Left cardiac atrium (tissue), 4 donors: ENCODE measurements at regions not wholly inside any gene's neighbourhood (a gene's known extent, or its start where the extent isn't known, plus 50 kb on each side); places are given as distances from the start of the nearest gene placed in this dataset.

Experiments
- ATAC-seq, 2 donors: fragments of 200-7000 bp; cut with Tn5 transposase; one replicate each; pipeline ENCODE4 v1.9.1; 2020; ENCODE audit warnings: mild to moderate bottlenecking in 2 of 2, moderate library complexity in 2 of 2
- DNase-seq: peaks from one replicate; pipeline ENCODE4 v3.0.0-alpha.2; 2020
- intact Hi-C, 2 donors: fragments of 100-400 bp; cut with DNase I; formaldehyde crosslinking; loops; one replicate each; pipeline versions ENCODE4 v1.14.1 to v1.15.1; 2022 to 2023
- donor health status: DM: no; HTN: yes; CAD: no.
- donor health status: DM: no; HTN: yes; CAD: no; lungs with severe emphysema.
- donor health status: DM: yes; HTN: yes; CAD: no.
- donor health status: Dilated cardiomyopathy.

DNA sequence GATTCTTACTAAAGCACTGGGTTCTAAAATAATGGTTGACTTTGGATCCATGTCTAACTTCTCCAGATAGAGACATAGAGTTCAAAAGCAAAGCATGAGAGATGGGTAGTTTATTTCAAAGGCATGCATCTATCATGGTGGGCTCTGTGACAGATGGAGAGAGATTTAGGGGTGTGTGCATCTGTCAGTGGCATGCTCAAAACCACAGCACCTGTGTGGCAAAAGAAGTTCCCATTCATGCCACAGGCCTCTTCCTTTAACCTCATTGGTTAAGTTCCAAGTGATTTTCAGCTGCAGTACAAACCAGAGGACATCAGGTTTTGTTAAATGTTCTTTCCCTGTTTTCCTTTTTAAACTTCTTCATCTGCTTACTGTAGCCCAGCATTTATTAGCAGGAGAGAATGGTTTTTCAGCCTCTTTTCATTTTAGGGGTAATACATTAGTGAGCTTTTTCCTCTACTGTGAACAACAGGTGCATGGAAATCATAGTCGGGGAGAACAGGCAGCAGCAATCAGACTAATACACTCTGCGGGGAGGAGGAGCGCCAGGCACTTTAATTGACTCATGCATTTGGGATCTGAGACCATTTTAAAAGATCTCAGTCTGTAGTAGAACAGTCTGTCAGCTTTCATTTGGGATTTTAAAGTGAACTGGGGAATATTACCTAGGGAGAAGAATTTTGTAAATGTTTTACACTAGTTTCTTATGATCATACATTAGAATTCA, 52.4 kb upstream of the UPP2 start:
- DNase-seq, result no peak

DNA sequence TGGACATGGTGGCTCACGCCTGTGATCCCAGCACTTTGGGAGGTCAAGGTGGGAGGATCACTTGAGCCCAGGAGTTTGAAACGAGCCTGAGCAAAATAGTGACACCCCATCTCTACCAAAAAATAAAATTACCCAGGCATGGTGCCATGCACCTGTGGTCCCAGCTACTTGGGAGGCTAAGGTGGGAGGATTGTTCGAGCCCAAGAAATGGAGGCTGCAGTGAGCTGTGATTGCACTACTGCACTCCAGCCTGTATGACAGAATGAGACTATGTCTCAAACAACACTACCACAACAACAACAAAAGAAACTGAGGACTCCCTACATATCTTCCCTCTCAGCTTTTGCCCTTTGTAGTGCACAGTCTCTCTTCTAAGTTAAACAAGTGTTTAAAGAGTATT, 53.3 kb upstream of the UPP2 start:
- ATAC-seq, result no peak
- no peak for DNase-seq
- intact Hi-C loops, result no loop called here

More for the DNA sequence above, 52.4 kb upstream of the UPP2 start:
- intact Hi-C loops, result no loop called here
- no peak for ATAC-seq

DNA sequence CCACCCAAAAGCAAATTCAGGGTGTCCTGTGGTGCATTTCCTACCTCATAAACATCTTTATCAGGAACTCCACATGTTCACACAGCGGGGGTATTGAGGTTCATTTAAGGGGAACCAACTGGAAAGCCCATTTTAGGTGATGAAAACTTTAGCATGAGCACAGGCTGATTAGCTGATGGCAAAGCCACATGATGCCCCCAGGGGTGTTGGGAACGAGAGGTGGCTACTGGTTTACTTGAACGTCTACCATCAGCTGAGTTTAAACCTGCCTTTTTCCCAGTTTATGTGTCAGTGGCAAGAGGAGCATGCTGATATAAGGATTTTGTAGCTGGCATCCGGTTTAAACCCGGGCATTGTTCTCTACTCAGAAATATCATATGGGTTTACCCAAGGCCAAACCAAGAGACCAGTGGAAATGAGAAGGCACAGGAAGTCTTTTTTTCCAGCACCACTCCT, 54.5 kb upstream of the UPP2 start:
- DNase-seq (no peak), ATAC-seq (no peak)
- intact Hi-C loops, result no loop called here

DNA sequence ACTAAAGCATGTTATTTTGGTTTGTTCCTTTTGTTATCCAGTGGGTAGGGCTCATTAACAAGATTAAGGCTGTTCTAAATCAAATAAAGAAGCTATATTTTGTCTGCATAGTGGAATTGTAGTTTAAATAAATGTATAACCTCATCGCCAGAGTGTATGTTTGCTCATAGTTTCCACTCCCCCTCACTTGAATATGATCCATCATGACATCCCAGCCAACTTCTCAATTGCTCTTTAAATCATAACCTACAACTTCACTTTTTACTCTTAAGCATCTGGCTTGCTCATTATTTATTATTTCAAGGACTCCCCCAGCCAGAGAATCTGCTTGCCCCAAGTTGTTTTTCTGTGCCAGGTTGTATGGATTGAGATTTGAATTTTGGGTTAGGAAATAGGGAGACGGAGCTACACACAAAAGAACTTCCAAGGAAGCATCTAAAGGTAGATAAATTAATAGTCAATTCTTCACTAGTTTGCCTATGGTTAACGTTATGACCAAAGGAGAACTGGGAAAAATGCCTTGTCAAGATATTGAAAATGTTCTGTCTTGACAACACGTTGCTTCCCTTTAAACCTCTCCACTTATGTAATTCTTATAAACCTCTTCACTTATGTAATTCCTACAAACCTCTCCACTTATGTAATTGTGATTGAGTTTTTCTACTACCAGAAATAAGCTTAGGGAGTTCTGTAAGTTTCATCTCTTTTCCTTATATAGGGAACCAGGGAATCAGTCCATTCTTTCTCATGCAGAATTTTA, 55.4 kb upstream of the UPP2 start:
- no peak for DNase-seq
- ATAC-seq, result no peak
- intact Hi-C loops, result no loop called here

DNA sequence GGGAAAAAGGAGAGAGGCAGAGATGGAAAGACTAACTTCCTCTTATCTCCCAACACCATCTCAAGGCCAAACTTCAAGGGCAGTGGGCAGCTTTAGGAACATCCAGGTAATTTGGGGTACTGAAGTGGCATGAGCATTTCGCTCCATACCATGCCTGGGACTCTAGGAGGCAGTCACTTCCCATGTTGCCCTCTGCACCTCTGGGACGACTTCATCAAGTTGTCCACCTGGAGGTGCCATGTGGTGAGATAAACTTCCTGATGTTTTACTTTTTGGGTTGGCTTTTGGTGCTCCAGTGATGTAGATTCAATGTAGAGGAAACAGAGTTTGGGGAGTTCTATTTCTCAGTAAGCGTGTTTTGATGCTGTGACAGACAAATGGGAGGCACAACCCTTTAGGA, 56.3 kb upstream of the UPP2 start:
- intact Hi-C loops, result no loop called here
- DNase-seq, result no peak
- no peak for ATAC-seq

DNA sequence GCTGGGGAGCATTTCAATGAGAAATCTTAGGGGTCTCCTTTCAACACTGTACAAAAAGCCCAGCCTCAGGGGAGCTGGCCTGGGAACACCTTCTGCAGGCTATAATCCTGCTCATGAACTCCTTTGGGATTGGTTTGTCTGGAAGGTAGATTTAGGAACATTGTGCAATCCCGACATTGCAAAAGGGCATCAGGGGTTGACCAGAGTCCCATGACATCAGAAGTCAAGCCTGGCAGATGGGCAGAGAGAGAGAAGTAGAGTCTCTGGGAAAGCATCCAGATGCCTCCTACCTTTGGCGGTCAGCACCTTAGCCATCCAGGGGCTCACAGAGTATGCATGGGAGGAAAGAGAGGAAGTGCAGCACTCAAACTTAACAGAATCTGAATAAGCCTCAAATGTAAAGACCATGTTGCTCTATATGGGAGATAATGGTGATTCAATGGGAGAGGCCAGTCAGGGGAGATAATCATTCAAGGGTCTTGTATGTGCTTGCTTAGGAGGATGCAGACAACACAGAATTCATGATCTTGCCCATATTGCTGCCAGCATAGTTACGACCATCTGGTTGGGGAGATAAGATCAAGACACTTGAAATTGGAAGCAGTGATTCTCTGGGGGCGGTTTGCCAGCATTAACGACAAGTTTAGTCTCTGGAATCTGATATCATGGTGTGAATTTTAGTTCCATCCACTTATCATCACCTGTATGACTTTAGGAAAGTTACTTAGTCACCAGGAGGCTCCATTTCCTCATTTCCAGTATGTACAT, 58.3 kb upstream of the UPP2 start:
- ATAC-seq (no peak), DNase-seq (no peak)
- intact Hi-C loops, result no loop called here

DNA sequence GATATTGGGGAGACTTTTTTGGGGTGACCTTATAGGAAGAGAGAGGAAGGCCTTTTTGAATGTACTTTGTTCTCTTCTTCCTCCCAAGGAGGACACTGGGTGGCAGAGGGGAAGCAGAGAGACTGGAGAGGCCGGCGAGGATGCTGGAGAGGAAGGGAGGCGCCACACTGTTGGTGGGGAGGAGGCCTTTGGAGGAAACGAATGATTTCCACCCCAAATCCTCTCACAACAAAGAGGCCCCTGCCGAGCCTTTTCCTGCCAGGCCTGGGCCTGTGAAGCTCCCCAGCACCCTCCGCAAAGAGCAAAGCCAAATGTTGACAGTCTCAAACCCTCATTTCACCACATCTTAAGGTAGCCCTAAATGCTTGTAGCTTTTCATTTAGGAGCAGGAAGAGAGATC, 59.0 kb upstream of the UPP2 start:
- DNase-seq, result peak; percentile 21
- peak in 1 of 2 donors; percentile 61 for ATAC-seq
- intact Hi-C loops, result no loop called here

DNA sequence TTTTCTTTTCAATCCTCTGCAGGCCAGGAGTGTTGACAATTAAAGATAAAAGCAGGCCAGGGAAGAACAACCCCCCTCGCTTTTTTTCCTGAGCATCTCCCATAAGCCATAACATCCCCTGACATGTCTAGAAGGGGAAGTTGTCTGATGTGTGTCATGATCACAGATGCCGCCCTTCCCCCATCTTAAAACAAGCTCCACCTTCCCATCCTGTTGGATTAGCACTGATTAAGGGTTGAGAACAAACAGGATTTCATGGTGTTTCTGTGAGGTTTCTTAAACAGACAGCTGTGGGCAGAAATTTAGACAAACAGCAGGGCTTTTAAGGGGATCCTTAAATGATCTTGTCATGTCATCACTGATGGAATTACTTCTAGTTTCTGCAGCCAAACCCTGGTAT, 59.4 kb upstream of the UPP2 start:
- DNase-seq (no peak), ATAC-seq (peak; percentile 30 to 42)
- intact Hi-C loops, result no loop called here

DNA sequence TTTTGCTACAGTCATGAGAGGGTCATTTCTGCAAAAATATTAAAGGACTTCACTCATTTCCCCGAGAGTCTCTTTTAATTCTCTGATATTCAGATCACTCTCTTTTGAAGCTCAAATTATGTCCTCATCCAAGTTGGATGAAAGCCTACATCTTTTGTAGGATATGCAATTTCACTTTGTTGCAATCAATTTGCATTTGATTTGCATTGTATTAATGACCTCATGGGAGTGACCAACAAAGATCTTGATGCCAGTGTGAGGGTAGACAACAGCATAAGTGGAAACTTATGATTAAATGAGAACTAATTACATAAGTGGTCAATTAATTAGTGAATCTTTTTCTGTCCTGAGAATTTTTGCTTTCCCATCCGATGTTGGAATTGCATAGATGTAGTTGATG, 60.3 kb upstream of the UPP2 start:
- DNase-seq (no peak), ATAC-seq (no peak)
- intact Hi-C loops, result no loop called here

DNA sequence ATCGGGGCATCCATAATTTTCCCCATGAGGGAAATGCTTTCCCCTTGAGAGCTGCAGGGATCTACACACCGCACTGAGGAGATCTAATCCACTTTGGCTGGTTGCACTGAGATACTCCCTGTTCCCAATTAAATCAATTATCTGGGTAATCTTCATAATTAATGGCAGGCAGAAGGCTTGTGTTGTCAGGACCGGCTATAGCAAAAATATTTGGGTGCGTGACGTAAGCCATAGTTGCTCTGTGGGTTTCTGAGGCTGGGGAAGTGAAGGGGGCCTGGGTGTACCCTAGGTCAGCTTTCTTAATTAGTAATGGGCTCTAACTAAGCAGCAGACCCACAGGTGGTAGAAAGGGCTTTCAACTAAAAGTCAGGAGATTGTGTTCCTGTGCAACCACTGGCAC, 62.8 kb upstream of the UPP2 start:
- intact Hi-C loops, result no loop called here
- no peak for ATAC-seq
- no peak for DNase-seq

DNA sequence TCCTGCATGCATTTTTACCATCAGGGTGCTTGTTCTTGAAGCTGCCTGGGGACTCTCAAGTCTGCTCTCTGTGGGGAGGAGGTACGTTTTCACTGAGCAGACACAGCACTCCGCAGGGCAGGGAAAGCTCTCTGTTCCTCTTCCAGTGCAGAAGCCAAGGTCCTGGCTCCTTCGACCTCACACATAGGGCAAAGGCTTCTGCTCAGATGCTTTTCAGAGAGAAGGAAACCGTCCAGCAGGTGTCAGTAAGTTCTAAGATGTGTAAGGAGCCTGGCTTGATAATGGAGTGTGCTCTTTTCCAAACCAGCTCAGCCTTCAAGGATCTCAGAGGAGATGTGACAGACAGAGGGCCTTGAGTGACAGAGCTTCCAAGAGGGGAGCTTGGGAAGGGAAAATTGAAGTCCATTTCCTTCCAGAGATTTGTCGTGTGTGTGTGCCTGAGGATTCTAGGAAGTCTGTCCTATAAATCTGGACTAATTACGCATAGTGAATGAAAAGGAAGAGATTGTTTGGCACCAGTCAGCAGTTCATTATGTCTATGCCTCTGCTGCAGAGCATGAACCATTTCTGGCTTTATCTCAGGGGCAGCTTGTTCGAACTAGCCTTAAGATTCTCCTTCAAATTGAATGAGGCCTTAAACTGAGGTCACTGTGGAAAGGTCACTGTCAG, 67.3 kb upstream of the UPP2 start:
- DNase-seq, result peak; percentile 24
- intact Hi-C loops, result loop anchor here in 1 of 2 donors (5.0 kb wide), 1 partner anchor 718 kb away; no protein-coding TSS in a partner anchor
- ATAC-seq, result peak; percentile 67 to 82

DNA sequence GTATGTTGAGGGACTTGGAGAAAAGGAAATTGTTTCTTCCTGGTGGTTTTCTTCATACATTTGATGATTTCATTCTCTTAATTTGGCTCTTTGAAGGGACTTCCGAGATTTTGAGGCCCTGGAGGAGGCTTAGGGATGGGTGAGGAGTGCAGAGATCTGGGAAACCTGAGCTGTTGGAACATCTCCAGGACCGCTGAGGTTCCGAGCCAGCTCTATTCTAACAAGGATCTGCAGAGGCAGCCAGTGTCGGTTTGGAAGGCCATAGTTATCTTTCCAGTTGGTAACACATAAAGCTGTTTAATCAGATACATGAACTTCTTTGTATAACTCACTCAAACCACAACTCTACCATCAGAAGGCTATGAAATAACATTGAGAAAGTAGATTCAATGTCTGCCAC, 70.3 kb upstream of the UPP2 start:
- intact Hi-C loops, result loop anchor here in 1 of 2 donors (5.0 kb wide), 1 partner anchor 721 kb away; no protein-coding TSS in a partner anchor
- ATAC-seq, result no peak

DNA sequence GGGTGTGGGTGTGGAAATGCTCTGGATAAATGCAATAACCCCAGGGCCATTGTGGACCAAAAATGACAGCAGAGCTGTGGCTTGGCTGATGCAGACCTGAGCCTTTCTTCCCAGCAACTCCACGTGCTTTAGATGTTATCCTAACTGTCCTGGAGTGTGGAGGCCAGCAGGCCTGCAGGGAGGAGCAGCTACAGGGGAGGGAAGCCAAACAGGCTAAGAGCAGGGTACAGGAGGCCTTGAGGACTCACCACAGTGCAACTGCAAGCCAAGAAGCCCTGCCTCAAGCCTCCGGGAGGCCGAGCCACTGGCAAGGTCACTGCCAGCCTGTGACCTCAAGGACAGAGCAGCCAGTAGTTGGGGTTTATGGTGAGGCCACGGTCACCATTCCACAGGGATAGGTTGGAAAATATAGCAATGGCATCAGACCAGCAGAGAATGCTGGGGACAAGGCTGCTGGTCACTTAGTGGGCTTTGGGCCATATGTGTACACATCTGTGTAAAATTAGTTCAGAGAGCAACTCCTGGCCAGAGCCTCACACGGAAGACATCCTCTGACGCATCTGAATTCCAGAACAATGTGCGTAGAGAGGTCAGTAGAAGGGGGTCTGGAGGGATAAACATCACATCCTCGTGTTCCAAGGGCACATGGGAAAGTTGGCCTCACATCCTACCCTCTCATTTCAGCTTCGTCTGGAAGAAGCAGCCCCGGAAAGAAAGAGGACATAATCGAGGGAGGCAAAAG, 76.2 kb upstream of the UPP2 start:
- no peak for DNase-seq
- no peak for ATAC-seq
- intact Hi-C loops, result loop anchor here in 1 of 2 donors (5.0 kb wide), 1 partner anchor 727 kb away; no protein-coding TSS in a partner anchor

More for the DNA sequence above, 70.3 kb upstream of the UPP2 start:
- no peak for DNase-seq

DNA sequence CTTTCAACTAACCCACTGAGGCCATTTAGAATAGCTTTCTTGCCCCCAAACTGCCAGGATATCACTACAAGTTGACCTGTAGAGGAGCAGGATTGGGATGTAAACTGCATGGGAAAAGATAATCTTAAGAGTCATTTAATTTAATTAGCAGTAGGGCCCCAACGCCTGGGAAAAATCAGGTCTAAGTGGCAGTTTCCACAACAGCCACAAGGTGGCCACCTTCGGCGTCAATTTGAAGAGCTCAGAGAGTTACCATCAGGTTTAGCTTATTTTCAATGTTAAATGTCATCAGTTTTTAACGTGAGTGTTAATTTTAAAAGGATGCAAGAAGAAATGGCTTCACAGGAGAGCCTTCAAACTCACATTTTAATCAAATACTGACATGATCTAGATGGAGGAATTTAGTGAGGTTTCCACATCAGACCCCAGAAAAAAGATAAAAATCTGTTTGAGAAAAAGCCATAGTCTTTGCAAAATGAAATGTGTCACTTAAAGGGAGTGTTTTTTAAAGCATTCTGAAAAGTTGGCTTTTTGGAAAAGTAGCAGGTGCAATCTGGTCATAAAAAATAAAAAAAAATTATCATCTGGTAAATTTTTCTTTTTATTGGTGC, 77.3 kb upstream of the UPP2 start:
- intact Hi-C loops, result no loop called here
- ATAC-seq, result peak; percentile 49 to 53
- peak; percentile 36 for DNase-seq

DNA sequence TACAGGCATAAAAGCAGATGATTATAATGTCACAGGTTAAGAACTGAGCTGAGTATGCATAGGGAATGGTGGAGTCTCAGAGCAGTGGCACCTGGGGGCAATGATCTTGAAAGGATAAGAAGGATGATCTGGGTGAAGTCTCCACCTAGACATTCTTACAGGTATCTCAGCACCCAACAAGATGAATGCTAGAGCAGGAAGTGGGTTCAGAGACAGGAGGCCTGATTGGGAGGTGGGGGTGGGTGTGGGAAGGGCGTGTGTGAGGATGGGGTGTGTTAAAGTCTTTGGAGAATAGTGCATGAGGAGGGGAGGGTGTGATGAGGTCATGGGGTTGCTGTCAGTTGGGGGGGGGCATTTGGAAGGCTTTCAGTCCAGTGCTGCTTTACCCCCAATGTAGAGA, 78.8 kb upstream of the UPP2 start:
- no peak for DNase-seq
- intact Hi-C loops, result no loop called here
- no peak for ATAC-seq

DNA sequence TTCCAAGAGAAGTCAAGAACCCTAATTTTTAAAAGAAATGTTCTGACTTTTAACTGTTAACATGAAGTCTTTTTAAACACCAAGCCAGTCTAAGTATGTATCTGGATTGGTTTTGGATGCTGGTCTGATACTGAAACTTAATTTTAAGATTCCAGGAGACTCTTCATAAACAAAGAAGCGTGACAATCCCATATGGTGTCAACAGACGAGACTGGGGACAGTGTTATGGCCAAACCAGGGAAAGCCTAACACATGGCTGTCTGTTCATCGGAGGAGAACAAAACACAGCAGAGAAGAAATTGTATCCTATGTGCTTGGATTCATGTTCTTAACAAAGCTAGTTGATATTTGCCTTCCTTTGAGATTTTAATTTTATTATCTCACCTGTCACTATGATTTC, 80.5 kb upstream of the UPP2 start:
- intact Hi-C loops, result no loop called here

DNA sequence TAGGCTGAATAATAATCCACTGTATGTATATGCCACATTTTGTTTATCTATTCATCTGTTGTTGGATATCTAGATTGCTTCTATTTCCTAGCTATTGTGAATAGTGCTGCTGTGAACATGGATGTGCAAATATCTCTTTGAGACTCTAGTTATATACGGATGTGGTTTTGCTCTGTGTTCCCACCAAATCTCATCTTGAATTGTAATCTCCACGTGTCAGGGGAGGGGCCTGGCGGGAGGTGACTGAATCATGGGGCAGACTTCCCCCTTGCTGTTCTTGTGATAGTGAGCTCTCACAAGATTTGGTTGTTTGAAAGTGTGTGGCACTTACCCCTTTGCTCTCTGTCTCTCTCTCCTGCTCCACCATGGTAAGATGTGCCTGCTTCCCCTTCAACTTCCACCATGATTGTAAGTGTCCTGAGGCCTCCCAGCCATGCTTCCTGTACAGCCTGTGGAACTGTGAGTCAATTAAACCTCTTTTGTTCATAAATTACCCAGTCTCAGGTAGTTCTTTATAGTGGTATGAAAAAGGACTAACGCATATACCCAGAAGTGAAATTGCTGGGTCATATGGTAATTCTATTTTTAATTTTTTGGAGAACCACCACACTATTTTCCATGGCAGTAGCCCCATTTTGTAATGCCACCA, 86.1 kb upstream of the UPP2 start:
- no peak for ATAC-seq
- no peak for DNase-seq
- intact Hi-C loops, result no loop called here

More for the DNA sequence above, 80.5 kb upstream of the UPP2 start:
- ATAC-seq, result no peak
- DNase-seq, result no peak

DNA sequence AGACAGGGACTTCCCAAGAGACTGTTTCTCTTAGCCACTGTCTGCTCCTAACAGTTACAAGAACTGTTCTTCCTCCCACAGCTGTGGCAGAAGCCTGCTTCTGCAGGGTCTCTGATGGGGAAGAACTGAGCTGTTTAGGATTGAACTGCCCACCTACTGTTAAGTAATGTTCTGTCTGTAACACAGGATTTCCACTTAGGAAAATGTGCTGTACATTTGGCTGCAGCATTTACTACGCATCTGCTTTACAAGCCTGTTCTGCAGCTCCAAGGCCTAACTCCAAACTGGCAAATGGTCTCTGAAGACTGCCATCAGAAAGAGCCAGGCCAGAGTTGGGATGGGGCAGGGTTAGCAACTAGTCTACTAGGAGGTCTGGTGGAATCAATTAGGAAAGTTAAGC, 87.8 kb upstream of the UPP2 start:
- intact Hi-C loops, result loop anchor here (5.0 kb wide), 2 partner anchors 242 to 517 kb away; no protein-coding TSS in a partner anchor
- ATAC-seq (no peak), DNase-seq (no peak)
